Neural cell (in vitro differentiated cells): ENCODE measurements at regions not wholly inside any gene's neighbourhood (a gene's known extent, or its start where the extent isn't known, plus 50 kb on each side); places are given as distances from the start of the nearest gene placed in this dataset.

ENCODE experiments used
- H2AFZ ChIP-seq: fragments of 200-600, 300-800 bp; sonication (generic), shearing (Covaris generic); 2 replicates; pipeline ENCODE4 v1.6.0; 2014; ENCODE audit warnings: low read depth, mild to moderate bottlenecking, antibody characterized with exemption, low read length, moderate library complexity
- H3F3A ChIP-seq: fragments of 200-600 bp; shearing (Covaris generic); 2 replicates; pipeline ENCODE4 v1.6.1; 2016; ENCODE audit warnings: mild to moderate bottlenecking, moderate library complexity, mixed read lengths, antibody characterized with exemption, low read length; ENCODE audit not compliant: insufficient read depth, poor library complexity, severe bottlenecking
- H3K27ac ChIP-seq: fragments of 200-600, 300-800 bp; sonication (generic), shearing (Covaris generic); 2 replicates; pipeline ENCODE4 v1.5.1; 2014; ENCODE audit warnings: mild to moderate bottlenecking, low read length, moderate library complexity
- H3K27me3 ChIP-seq: fragments of 300-800, 200-600 bp; sonication (generic), shearing (Covaris generic); 2 replicates; pipeline ENCODE4 v1.6.0; 2014; ENCODE audit warnings: mild to moderate bottlenecking, low read depth, low read length, moderate library complexity; ENCODE audit not compliant: insufficient read depth
- H3K36me3 ChIP-seq: fragments of 300-800, 200-600 bp; sonication (generic), shearing (Covaris generic); 2 replicates; pipeline ENCODE4 v1.5.1; 2014; ENCODE audit warnings: mild to moderate bottlenecking, antibody characterized with exemption, low read length, moderate library complexity; ENCODE audit not compliant: insufficient read depth
- H3K4me2 ChIP-seq: fragments of 300-800, 200-600 bp; sonication (generic), shearing (Covaris generic); 2 replicates; pipeline ENCODE4 v1.6.0; 2014; ENCODE audit warnings: mild to moderate bottlenecking, low read length
- H3K4me3 ChIP-seq: fragments of 300-800, 200-600 bp; sonication (generic), shearing (Covaris generic); 2 replicates; pipeline ENCODE4 v1.5.1; 2014; ENCODE audit warnings: mild to moderate bottlenecking, low read length, moderate library complexity
- H3K79me2 ChIP-seq: fragments of 200-600 bp; shearing (Covaris generic); replicated peaks from 2 replicates; pipeline ENCODE4 v1.6.0; 2014; ENCODE audit warnings: mild to moderate bottlenecking, low read length, moderate library complexity; ENCODE audit not compliant: insufficient read depth
- H3K9ac ChIP-seq: fragments of 300-800, 200-600 bp; sonication (generic), shearing (Covaris generic); 2 replicates; pipeline ENCODE4 v1.6.1; 2016; ENCODE audit warnings: mild to moderate bottlenecking, low read length, mixed read lengths
- H3K9me2 ChIP-seq: fragments of 200-600 bp; shearing (Covaris generic); 2 replicates; pipeline ENCODE4 v1.6.1; 2016; ENCODE audit warnings: mild to moderate bottlenecking, low read length, mixed read lengths; ENCODE audit not compliant: insufficient read depth
- H3K9me3 ChIP-seq: fragments of 200-600, 300-800 bp; sonication (generic), shearing (Covaris generic); 2 replicates; pipeline ENCODE4 v1.6.1; 2016; ENCODE audit warnings: mild to moderate bottlenecking, mixed run types, low read length, moderate library complexity, mixed read lengths
- H4K20me1 ChIP-seq: fragments of 200-600 bp; shearing (Covaris generic); 2 replicates; pipeline ENCODE4 v1.6.1; 2016; ENCODE audit warnings: mild to moderate bottlenecking, mixed run types; ENCODE audit not compliant: insufficient read depth
- EP300 ChIP-seq: fragments of 450-650 bp; conservative IDR thresholded peaks from 2 replicates; pipeline ENCODE4 v1.6.1; 2014; ENCODE audit warnings: antibody characterized with exemption, mild to moderate bottlenecking, moderate library complexity; ENCODE audit not compliant: poor library complexity, severe bottlenecking
- EZH2 ChIP-seq: fragments of 200-600, 300-800 bp; shearing (Covaris generic), sonication (generic); IDR thresholded peaks from 2 replicates; pipeline ENCODE4 v1.6.1; 2014; ENCODE audit warnings: antibody characterized with exemption, low read length, borderline replicate concordance, mild to moderate bottlenecking; ENCODE audit not compliant: insufficient read depth, poor library complexity, severe bottlenecking
- MXI1 ChIP-seq: fragments of 450-650 bp; conservative IDR thresholded peaks from 2 replicates; pipeline ENCODE4 v1.6.1; 2014; ENCODE audit warnings: antibody characterized with exemption, mild to moderate bottlenecking; ENCODE audit not compliant: poor library complexity, severe bottlenecking
- POLR2AphosphoS5 ChIP-seq: IDR thresholded peaks from 2 replicates; pipeline ENCODE4 v1.6.1; 2012
- RAD21 ChIP-seq: fragments of 450-650 bp; conservative IDR thresholded peaks from 2 replicates; pipeline ENCODE4 v1.6.1; 2014; ENCODE audit warnings: antibody characterized with exemption, mild to moderate bottlenecking, moderate library complexity
- REST ChIP-seq: IDR thresholded peaks from 2 replicates; pipeline ENCODE4 v1.6.1; 2012; ENCODE audit warnings: borderline replicate concordance
- SMC3 ChIP-seq: fragments of 450-650 bp; conservative IDR thresholded peaks from 2 replicates; pipeline ENCODE4 v1.6.1; 2014; ENCODE audit warnings: antibody characterized with exemption, mild to moderate bottlenecking, moderate library complexity; ENCODE audit not compliant: poor library complexity
- TAF1 ChIP-seq: IDR thresholded peaks from 2 replicates; pipeline ENCODE4 v1.6.1; 2012; ENCODE audit warnings: low read depth
- TF ChIP-seq, protein P1 (sequence below): fragments of 450-650 bp; IDR thresholded peaks from 2 replicates; pipeline ENCODE4 v1.5.1; 2014; ENCODE audit warnings: antibody characterized with exemption, mild to moderate bottlenecking, moderate library complexity; ENCODE audit not compliant: poor library complexity, severe bottlenecking

GRCh38 chr13:31955101-31955500 is 76.5 kb upstream of the FRY start:
- no peak overlapping the region for H2AFZ ChIP-seq
- H3K4me2 ChIP-seq = no peak overlapping the region
- no peaks in the 10 kb centered on the region for H3K79me2 ChIP-seq
- no peaks in the 10 kb centered on the region for H3K27me3 ChIP-seq
- H3K4me3 ChIP-seq = no peak overlapping the region
- H3K9me3 ChIP-seq = no peaks in the 10 kb centered on the region
- H3K9ac ChIP-seq = no peak overlapping the region
- H3F3A ChIP-seq = no peaks in the 10 kb centered on the region
- H3K27ac ChIP-seq = no peak overlapping the region
- H4K20me1 ChIP-seq = no peaks in the 10 kb centered on the region
- H3K9me2 ChIP-seq = no peaks in the 10 kb centered on the region
- TF ChIP-seq, protein P1, sequence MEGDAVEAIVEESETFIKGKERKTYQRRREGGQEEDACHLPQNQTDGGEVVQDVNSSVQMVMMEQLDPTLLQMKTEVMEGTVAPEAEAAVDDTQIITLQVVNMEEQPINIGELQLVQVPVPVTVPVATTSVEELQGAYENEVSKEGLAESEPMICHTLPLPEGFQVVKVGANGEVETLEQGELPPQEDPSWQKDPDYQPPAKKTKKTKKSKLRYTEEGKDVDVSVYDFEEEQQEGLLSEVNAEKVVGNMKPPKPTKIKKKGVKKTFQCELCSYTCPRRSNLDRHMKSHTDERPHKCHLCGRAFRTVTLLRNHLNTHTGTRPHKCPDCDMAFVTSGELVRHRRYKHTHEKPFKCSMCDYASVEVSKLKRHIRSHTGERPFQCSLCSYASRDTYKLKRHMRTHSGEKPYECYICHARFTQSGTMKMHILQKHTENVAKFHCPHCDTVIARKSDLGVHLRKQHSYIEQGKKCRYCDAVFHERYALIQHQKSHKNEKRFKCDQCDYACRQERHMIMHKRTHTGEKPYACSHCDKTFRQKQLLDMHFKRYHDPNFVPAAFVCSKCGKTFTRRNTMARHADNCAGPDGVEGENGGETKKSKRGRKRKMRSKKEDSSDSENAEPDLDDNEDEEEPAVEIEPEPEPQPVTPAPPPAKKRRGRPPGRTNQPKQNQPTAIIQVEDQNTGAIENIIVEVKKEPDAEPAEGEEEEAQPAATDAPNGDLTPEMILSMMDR = no peak
- TF ChIP-seq SMC3 (no peak), EP300 (no peak), TAF1 (no peak), REST (no peak), EZH2 (no peak), MXI1 (no peak), RAD21 (no peak), POLR2AphosphoS5 (no peak)
- H3K36me3 ChIP-seq = no peaks in the 10 kb centered on the region

DNA sequence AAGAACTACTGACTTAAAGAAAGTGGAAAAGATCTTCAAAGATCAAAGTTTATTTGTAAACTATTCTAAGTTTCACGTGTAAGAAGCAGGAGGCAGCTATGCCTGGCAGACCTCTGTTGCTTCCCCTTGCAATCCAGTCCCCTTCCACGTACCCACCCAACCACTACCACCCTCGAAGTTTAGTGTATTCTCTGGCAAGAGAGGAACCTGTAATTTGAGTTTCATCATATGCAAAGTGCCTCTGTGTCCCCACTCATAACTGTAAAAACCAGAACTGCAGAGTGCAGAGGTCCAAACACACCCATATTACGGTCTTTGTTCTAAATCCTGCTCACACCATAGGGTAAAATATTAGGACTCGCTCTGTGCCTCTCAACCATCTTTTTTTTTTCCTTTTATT is 75.8 kb upstream of the FRY start:
- Histone ChIP-seq H3K27me3 (no peaks in the 10 kb centered on the region), H2AFZ (no peak overlapping the region), H4K20me1 (no peaks in the 10 kb centered on the region), H3K4me3 (no peak overlapping the region), H3F3A (no peaks in the 10 kb centered on the region), H3K79me2 (no peaks in the 10 kb centered on the region), H3K9me2 (no peaks in the 10 kb centered on the region), H3K9ac (no peak overlapping the region), H3K36me3 (no peaks in the 10 kb centered on the region), H3K27ac (no peak overlapping the region), H3K4me2 (no peak overlapping the region), H3K9me3 (no peaks in the 10 kb centered on the region)
- no peak for TF ChIP-seq RAD21
- TF ChIP-seq EZH2 = no peak
- TF ChIP-seq EP300 = no peak
- TF ChIP-seq, protein P1 = no peak
- TF ChIP-seq REST = no peak
- TF ChIP-seq MXI1 = no peak
- no peak for TF ChIP-seq TAF1
- no peak for TF ChIP-seq POLR2AphosphoS5
- no peak for TF ChIP-seq SMC3
